ENCODE measurements at regions not wholly inside any gene's neighbourhood (a gene's known extent, or its start where the extent isn't known, plus 50 kb on each side); places are given as distances from the start of the nearest gene placed in this dataset.

GRCh38 chr12:20264608-20265114, 103.7 kb upstream of the PDE3A start:
- no peak for TF ChIP-seq CTCF (IDR thresholded peaks at IDR 0.05; ENCODE audit: low read depth, low read length)
- TF ChIP-seq EZH2phosphoT487 (IDR thresholded peaks at IDR 0.05; ENCODE audit: low read depth) = no peak

Measured in OCI-LY3 (cell line).